Neural progenitor cell (in vitro differentiated cells): ENCODE measurements at regions not wholly inside any gene's neighbourhood (a gene's known extent, or its start where the extent isn't known, plus 50 kb on each side); places are given as distances from the start of the nearest gene placed in this dataset.
"Not testable (repeated sequence)": the region's sequence is repeated elsewhere in the genome, so short reads cannot be mapped to it uniquely, and the experiment has no call there.

Experiments
- DNase-seq: peaks from one replicate; pipeline ENCODE4 v3.0.0-alpha.2; 2016; ENCODE audit warnings: low spot score
- H2AFZ ChIP-seq: fragments of 200-600 bp; sonication (generic); replicated peaks from 2 replicates; pipeline ENCODE4 v1.6.1; 2016; ENCODE audit warnings: antibody characterized with exemption
- H3F3A ChIP-seq: fragments of 200-600 bp; sonication (generic); 2 replicates; pipeline ENCODE4 v1.6.1; 2016; ENCODE audit warnings: antibody characterized with exemption, low read depth
- H3K27ac ChIP-seq: fragments of 200-600 bp; sonication (generic); 2 replicates; pipeline ENCODE4 v1.5.1; 2016; ENCODE audit warnings: mild to moderate bottlenecking
- H3K27me3 ChIP-seq: fragments of 200-600 bp; sonication (generic); 2 replicates; pipeline ENCODE4 v1.6.1; 2016; ENCODE audit warnings: mild to moderate bottlenecking, moderate library complexity
- H3K36me3 ChIP-seq: fragments of 200-600 bp; sonication (generic); 2 replicates; pipeline ENCODE4 v1.5.1; 2016
- H3K4me1 ChIP-seq: fragments of 200-600 bp; sonication (generic); 2 replicates; pipeline ENCODE4 v1.6.1; 2016; ENCODE audit warnings: mixed run types
- H3K4me2 ChIP-seq: fragments of 200-600 bp; sonication (generic); 2 replicates; pipeline ENCODE4 v1.6.1; 2016
- H3K4me3 ChIP-seq: fragments of 200-600 bp; sonication (generic); 2 replicates; pipeline ENCODE4 v1.5.1; 2016
- H3K79me2 ChIP-seq: fragments of 200-600 bp; sonication (generic); 2 replicates; pipeline ENCODE4 v1.6.1; 2016; ENCODE audit warnings: low read depth
- H3K9ac ChIP-seq: fragments of 200-600 bp; sonication (generic); 2 replicates; pipeline ENCODE4 v1.6.1; 2016
- H3K9me3 ChIP-seq: fragments of 200-600 bp; sonication (generic); 2 replicates; pipeline ENCODE4 v1.5.1; 2016; ENCODE audit warnings: low read depth
- H4K20me1 ChIP-seq: fragments of 200-600 bp; sonication (generic); 2 replicates; pipeline ENCODE4 v1.6.1; 2016; ENCODE audit warnings: low read depth
- H3K27ac Mint-ChIP-seq: 3 replicates; pipeline ENCODE4 v1.8.0; 2021; ENCODE audit warnings: mixed read lengths
- H3K27me3 Mint-ChIP-seq: 2 replicates; pipeline ENCODE4 v1.8.0; 2022; ENCODE audit warnings: low read depth, mild to moderate bottlenecking, inconsistent platforms, moderate library complexity, mixed read lengths; ENCODE audit not compliant: insufficient read depth
- H3K36me3 Mint-ChIP-seq: 3 replicates; pipeline ENCODE4 v1.8.0; 2021; ENCODE audit warnings: mixed read lengths
- H3K4me1 Mint-ChIP-seq: 3 replicates; pipeline ENCODE4 v1.8.0; 2021; ENCODE audit warnings: mixed read lengths
- H3K4me3 Mint-ChIP-seq: 3 replicates; pipeline ENCODE4 v1.8.0; 2021; ENCODE audit warnings: mild to moderate bottlenecking, moderate library complexity, mixed read lengths
- H3K9me3 Mint-ChIP-seq: 3 replicates; pipeline ENCODE4 v1.8.0; 2020; ENCODE audit warnings: mixed read lengths
- EZH2 ChIP-seq: fragments of 200-600 bp; sonication (generic); IDR thresholded peaks from 2 replicates; pipeline ENCODE4 v1.6.1; 2017; ENCODE audit warnings: antibody characterized with exemption, mild to moderate bottlenecking, moderate library complexity
- EZH2phosphoT487 ChIP-seq: fragments of 200-600 bp; sonication (generic); IDR thresholded peaks from 2 replicates; pipeline ENCODE4 v1.6.1; 2017; ENCODE audit warnings: antibody characterized with exemption
- TF ChIP-seq, protein P1 (sequence below): fragments of 200-600 bp; sonication (generic); IDR thresholded peaks from 2 replicates; pipeline ENCODE4 v1.5.1; 2017; ENCODE audit warnings: antibody characterized with exemption, mild to moderate bottlenecking

DNA sequence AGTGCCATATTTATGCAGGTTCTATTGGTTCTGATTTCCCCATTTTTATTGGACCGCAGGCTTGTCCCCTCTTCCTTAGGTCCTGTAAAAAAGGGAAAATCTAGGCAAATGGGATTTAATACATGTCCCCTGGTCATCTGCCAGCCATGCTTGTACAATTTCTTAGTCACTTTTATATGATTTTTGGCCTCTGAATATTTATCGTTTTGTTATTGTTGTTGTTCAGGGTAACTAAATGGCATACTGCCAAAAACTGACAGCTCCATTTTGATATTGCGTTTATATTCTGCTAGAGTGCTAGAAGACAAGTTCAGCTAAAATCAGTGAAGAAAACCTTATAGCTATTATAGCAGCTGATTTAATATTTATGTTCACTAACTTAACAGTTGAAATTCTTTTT, 770.2 kb upstream of the FAM174A start:
- Histone ChIP-seq H3K4me2 (no peak overlapping the region), H3K79me2 (no peaks in the 10 kb centered on the region), H4K20me1 (no peaks in the 10 kb centered on the region), H3F3A (no peaks in the 10 kb centered on the region), H2AFZ (no peak overlapping the region), H3K9me3 (no peaks in the 10 kb centered on the region), H3K36me3 (no peaks in the 10 kb centered on the region), H3K27ac (no peak overlapping the region), H3K9ac (no peak overlapping the region), H3K27me3 (no peaks in the 10 kb centered on the region), H3K4me3 (no peak overlapping the region), H3K4me1 (no peaks in the 10 kb centered on the region)
- Mint-ChIP-seq H3K27me3 (no peaks in the 10 kb centered on the region), H3K9me3 (peaks cover 2% of the 10 kb centered on the region), H3K27ac (no peak overlapping the region), H3K36me3 (no peaks in the 10 kb centered on the region), H3K4me3 (no peak overlapping the region), H3K4me1 (no peaks in the 10 kb centered on the region)
- TF ChIP-seq, protein P1, sequence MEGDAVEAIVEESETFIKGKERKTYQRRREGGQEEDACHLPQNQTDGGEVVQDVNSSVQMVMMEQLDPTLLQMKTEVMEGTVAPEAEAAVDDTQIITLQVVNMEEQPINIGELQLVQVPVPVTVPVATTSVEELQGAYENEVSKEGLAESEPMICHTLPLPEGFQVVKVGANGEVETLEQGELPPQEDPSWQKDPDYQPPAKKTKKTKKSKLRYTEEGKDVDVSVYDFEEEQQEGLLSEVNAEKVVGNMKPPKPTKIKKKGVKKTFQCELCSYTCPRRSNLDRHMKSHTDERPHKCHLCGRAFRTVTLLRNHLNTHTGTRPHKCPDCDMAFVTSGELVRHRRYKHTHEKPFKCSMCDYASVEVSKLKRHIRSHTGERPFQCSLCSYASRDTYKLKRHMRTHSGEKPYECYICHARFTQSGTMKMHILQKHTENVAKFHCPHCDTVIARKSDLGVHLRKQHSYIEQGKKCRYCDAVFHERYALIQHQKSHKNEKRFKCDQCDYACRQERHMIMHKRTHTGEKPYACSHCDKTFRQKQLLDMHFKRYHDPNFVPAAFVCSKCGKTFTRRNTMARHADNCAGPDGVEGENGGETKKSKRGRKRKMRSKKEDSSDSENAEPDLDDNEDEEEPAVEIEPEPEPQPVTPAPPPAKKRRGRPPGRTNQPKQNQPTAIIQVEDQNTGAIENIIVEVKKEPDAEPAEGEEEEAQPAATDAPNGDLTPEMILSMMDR, result no peak
- TF ChIP-seq EZH2, result no peak
- no peak for TF ChIP-seq EZH2phosphoT487
- no peak for DNase-seq

DNA sequence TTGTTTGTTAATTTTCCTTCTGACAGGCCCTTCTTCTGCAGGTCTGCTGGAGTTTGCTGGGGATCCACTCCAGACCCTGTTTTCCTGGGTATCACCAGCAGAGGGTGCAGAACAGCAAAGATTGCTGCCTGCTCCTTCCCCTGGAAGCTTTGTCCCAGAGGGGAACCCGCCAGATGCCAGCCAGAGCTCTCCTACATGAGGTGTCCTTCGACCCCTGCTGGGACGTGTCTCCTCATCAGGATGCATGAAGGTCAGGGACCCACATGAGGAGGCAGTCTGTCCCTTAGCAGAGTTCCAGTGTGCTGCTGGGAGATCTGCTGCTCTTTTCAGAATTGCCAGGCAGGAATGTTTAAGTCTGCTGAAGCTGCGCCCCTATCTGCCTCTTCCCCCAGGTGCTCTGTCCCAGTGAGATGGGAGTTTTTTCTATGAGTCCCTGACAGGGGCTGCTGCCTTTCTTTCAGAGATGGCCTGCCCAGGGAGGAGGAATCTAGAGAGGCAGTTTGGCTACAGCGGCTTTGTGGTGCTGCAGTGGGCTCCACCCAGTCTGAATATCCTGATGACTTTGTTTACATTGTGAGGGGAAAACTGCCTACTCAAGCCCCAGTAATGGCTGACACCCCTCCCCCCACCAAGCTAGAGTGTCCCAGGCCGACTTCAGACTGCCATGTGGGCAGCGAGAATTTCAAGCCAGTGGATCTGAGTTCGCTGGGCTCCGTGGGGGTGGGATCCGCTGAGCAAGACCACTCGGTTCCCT, 772.0 kb upstream of the FAM174A start:
- Histone ChIP-seq H3K27ac (no peak overlapping the region), H3F3A (no peaks in the 10 kb centered on the region), H3K9me3 (no peaks in the 10 kb centered on the region), H3K27me3 (no peaks in the 10 kb centered on the region), H2AFZ (peak overlapping the region; percentile 76), H3K79me2 (no peaks in the 10 kb centered on the region), H3K4me2 (no peak overlapping the region), H3K4me1 (no peaks in the 10 kb centered on the region), H3K9ac (no peak overlapping the region), H3K36me3 (no peaks in the 10 kb centered on the region), H4K20me1 (no peaks in the 10 kb centered on the region), H3K4me3 (no peak overlapping the region)
- H3K4me1 Mint-ChIP-seq, result no peaks in the 10 kb centered on the region
- no peaks in the 10 kb centered on the region for H3K36me3 Mint-ChIP-seq
- TF ChIP-seq EZH2phosphoT487 (no peak), EZH2 (no peak)
- TF ChIP-seq, protein P1, result no peak
- peak; percentile 6 for DNase-seq
- H3K27ac Mint-ChIP-seq, result no peak overlapping the region
- H3K27me3 Mint-ChIP-seq, result no peaks in the 10 kb centered on the region
- peaks cover 2% of the 10 kb centered on the region for H3K9me3 Mint-ChIP-seq
- H3K4me3 Mint-ChIP-seq, result no peak overlapping the region

DNA sequence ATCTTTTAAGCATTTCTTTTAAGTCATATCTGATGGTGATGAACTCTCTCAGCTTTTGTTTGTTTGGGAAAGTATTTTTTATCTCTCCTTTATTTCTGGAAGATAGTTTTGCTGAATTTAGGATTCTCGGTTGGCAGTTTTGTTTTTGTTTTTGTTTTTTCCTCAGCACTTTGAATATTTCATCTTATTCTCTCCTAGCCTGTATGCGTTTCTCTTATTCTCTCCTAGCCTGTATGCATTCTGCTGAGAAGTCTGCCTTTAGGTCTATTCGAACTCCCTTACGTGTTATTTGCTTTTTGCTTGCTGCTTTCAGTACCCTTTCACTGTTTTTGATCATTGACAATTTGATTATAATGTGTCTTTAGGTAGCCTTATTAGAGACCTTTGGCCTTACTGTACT, 787.8 kb upstream of the FAM174A start:
- peaks cover 4% of the 10 kb centered on the region for H3K9me3 Mint-ChIP-seq
- no peaks in the 10 kb centered on the region for H3K9me3 ChIP-seq
- no peaks in the 10 kb centered on the region for H3K4me1 ChIP-seq
- no peaks in the 10 kb centered on the region for H3K27me3 Mint-ChIP-seq
- H3K36me3 Mint-ChIP-seq, result no peaks in the 10 kb centered on the region
- H3K9ac ChIP-seq, result no peak overlapping the region
- no peak overlapping the region for H3K4me2 ChIP-seq
- DNase-seq, result no peak
- no peak overlapping the region for H3K27ac ChIP-seq
- H4K20me1 ChIP-seq, result no peaks in the 10 kb centered on the region
- H3K4me3 ChIP-seq, result no peak overlapping the region
- H3K79me2 ChIP-seq, result no peaks in the 10 kb centered on the region
- no peak overlapping the region for H2AFZ ChIP-seq
- no peaks in the 10 kb centered on the region for H3K27me3 ChIP-seq
- no peak overlapping the region for H3K27ac Mint-ChIP-seq
- H3F3A ChIP-seq, result no peaks in the 10 kb centered on the region
- no peaks in the 10 kb centered on the region for H3K4me1 Mint-ChIP-seq
- no peak overlapping the region for H3K4me3 Mint-ChIP-seq
- TF ChIP-seq, protein P1, result no peak
- TF ChIP-seq EZH2, result no peak
- no peak for TF ChIP-seq EZH2phosphoT487
- no peaks in the 10 kb centered on the region for H3K36me3 ChIP-seq

DNA sequence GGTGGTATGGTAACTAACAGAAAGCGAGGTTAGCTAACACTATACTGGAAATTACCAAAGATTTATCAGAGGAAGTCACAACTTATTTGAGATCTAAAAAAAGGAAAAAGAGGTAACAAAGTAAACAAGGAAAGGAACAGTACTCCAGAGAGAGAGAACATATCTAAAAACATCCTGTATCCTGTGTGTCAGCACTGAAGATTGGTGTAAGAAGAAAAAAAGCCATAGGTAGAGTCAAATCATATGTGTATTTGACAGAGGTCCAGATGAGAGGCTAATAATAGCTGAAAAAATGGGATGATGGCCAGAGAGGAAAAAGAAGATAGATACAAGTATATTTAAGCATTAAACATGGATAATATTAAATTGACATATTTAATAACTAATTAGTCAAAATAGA, 802.0 kb upstream of the FAM174A start:
- not testable (repeated sequence) for H3K79me2 ChIP-seq, H3K27me3 Mint-ChIP-seq, H3K9me3 ChIP-seq, H3K36me3 Mint-ChIP-seq, H3K4me3 Mint-ChIP-seq, H3K9me3 Mint-ChIP-seq, H3K27ac Mint-ChIP-seq, H3K9ac ChIP-seq, H3K36me3 ChIP-seq, DNase-seq, H3K27ac ChIP-seq, H3K4me1 ChIP-seq, H3K4me2 ChIP-seq, H3F3A ChIP-seq, H3K4me3 ChIP-seq, H3K4me1 Mint-ChIP-seq, H3K27me3 ChIP-seq, H2AFZ ChIP-seq, H4K20me1 ChIP-seq

DNA sequence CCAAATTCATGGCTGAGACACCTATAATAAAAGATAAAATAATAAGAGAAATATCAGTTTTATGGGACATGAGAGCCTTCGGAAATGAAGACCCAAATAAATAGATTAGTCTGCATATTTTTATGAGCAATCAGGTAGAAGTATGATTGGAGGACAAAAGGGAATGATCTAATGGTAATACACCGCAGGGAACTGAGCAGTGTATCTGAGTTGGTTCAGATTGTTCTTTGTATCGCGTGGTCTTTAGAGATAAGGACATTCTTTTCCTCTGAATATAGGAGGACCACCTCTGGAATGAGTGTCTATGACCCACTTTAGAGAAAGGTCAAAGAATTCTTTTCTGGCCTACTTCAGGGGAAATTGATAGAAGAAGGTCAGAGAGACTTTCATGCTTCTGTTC, 801.8 kb upstream of the CHD1 start:
- H3K79me2 ChIP-seq, H3K4me1 ChIP-seq, H3K9me3 Mint-ChIP-seq, H3K4me3 Mint-ChIP-seq, H3K36me3 Mint-ChIP-seq, H3F3A ChIP-seq, H3K27ac Mint-ChIP-seq, H3K9ac ChIP-seq, H3K4me3 ChIP-seq, H3K27me3 Mint-ChIP-seq, H2AFZ ChIP-seq, H4K20me1 ChIP-seq, H3K4me2 ChIP-seq, H3K36me3 ChIP-seq, DNase-seq, H3K9me3 ChIP-seq, H3K27me3 ChIP-seq, H3K4me1 Mint-ChIP-seq, H3K27ac ChIP-seq: not testable (repeated sequence)
